ENCODE measurements at regions not wholly inside any gene's neighbourhood (a gene's known extent, or its start where the extent isn't known, plus 50 kb on each side); places are given as distances from the start of the nearest gene placed in this dataset.

- peaks cover 17% of the 10 kb centered on the region; the same call in 1 of the 2 replicates for H3K9me3 ChIP-seq (ENCODE audit: low read length)
Measured at GRCh38 chr1:82492159-82492558, 691.4 kb downstream of the ADGRL2 start.

GRCh38 chr1:82491301-82492048 is 690.7 kb downstream of the ADGRL2 start:
- Histone ChIP-seq H3K9me3 (ENCODE audit: low read length) (peaks cover 17% of the 10 kb centered on the region; the same call in 1 of the 2 replicates), H3K36me3 (ENCODE audit: insufficient read depth, low read length) (no peaks in the 10 kb centered on the region), H3K4me2 (ENCODE audit: low read depth, low read length, poor library complexity, severe bottlenecking) (no peak overlapping the region), H2AFZ (ENCODE audit: low read length) (no peak overlapping the region), H3K27ac (ENCODE audit: low read length) (no peak overlapping the region), H3K9me2 (replicated peaks; ENCODE audit: insufficient read depth, low read length) (no peaks in the 10 kb centered on the region), H4K20me1 (ENCODE audit: insufficient read depth, low read depth, low read length) (no peaks in the 10 kb centered on the region), H3K9ac (ENCODE audit: low read length) (no peak overlapping the region), H3K4me3 (ENCODE audit: low read length) (no peak overlapping the region), H3K27me3 (ENCODE audit: low read length) (no peaks in the 10 kb centered on the region), H3K4me1 (ENCODE audit: low read length) (no peaks in the 10 kb centered on the region), H3K79me2 (ENCODE audit: low read length) (no peaks in the 10 kb centered on the region)
- no peak for DNase-seq

More at GRCh38 chr1:82492159-82492558, 691.4 kb downstream of the ADGRL2 start:
- Histone ChIP-seq H3K9me2 (replicated peaks; ENCODE audit: insufficient read depth, low read length) (no peaks in the 10 kb centered on the region), H3K4me2 (ENCODE audit: low read depth, low read length, poor library complexity, severe bottlenecking) (no peak overlapping the region), H3K79me2 (ENCODE audit: low read length) (no peaks in the 10 kb centered on the region), H3K27ac (ENCODE audit: low read length) (no peak overlapping the region), H4K20me1 (ENCODE audit: insufficient read depth, low read depth, low read length) (no peaks in the 10 kb centered on the region), H3K36me3 (ENCODE audit: insufficient read depth, low read length) (no peaks in the 10 kb centered on the region), H3K27me3 (ENCODE audit: low read length) (no peaks in the 10 kb centered on the region), H3K4me3 (ENCODE audit: low read length) (no peak overlapping the region), H3K4me1 (ENCODE audit: low read length) (no peaks in the 10 kb centered on the region), H2AFZ (ENCODE audit: low read length) (no peak overlapping the region), H3K9ac (ENCODE audit: low read length) (no peak overlapping the region)
- DNase-seq = no peak

- Histone ChIP-seq H3K9me3 (ENCODE audit: low read length) (peaks cover 6% of the 10 kb centered on the region), H3K4me1 (ENCODE audit: low read length) (no peaks in the 10 kb centered on the region), H3K27ac (ENCODE audit: low read length) (no peak overlapping the region), H3K4me3 (ENCODE audit: low read length) (no peak overlapping the region), H3K27me3 (ENCODE audit: low read length) (no peaks in the 10 kb centered on the region), H2AFZ (ENCODE audit: low read length) (no peak overlapping the region), H3K79me2 (ENCODE audit: low read length) (no peaks in the 10 kb centered on the region), H3K36me3 (ENCODE audit: insufficient read depth, low read length) (no peaks in the 10 kb centered on the region), H3K9ac (ENCODE audit: low read length) (no peak overlapping the region), H3K4me2 (ENCODE audit: low read depth, low read length, poor library complexity, severe bottlenecking) (no peak overlapping the region), H4K20me1 (ENCODE audit: insufficient read depth, low read depth, low read length) (no peaks in the 10 kb centered on the region), H3K9me2 (replicated peaks; ENCODE audit: insufficient read depth, low read length) (no peaks in the 10 kb centered on the region)
- no peak for DNase-seq
Measured at GRCh38 chr1:82487778-82488177, 687.0 kb downstream of the ADGRL2 start.

GRCh38 chr1:82486969-82487368 is 686.2 kb downstream of the ADGRL2 start:
- Histone ChIP-seq H3K27ac (ENCODE audit: low read length) (no peak overlapping the region), H3K4me2 (ENCODE audit: low read depth, low read length, poor library complexity, severe bottlenecking) (no peak overlapping the region), H4K20me1 (ENCODE audit: insufficient read depth, low read depth, low read length) (no peaks in the 10 kb centered on the region), H3K27me3 (ENCODE audit: low read length) (no peaks in the 10 kb centered on the region), H3K9me2 (replicated peaks; ENCODE audit: insufficient read depth, low read length) (no peaks in the 10 kb centered on the region), H3K9ac (ENCODE audit: low read length) (no peak overlapping the region), H3K9me3 (ENCODE audit: low read length) (peaks cover 6% of the 10 kb centered on the region), H3K36me3 (ENCODE audit: insufficient read depth, low read length) (no peaks in the 10 kb centered on the region), H3K4me3 (ENCODE audit: low read length) (no peak overlapping the region), H2AFZ (ENCODE audit: low read length) (no peak overlapping the region), H3K79me2 (ENCODE audit: low read length) (no peaks in the 10 kb centered on the region), H3K4me1 (ENCODE audit: low read length) (no peaks in the 10 kb centered on the region)
- no peak for DNase-seq

- no peaks in the 10 kb centered on the region for H3K9me2 ChIP-seq (replicated peaks; ENCODE audit: insufficient read depth, low read length)
- H3K27ac ChIP-seq (ENCODE audit: low read length) = no peak overlapping the region
- no peaks in the 10 kb centered on the region for H3K36me3 ChIP-seq (ENCODE audit: insufficient read depth, low read length)
- H3K4me1 ChIP-seq (ENCODE audit: low read length) = no peaks in the 10 kb centered on the region
- H4K20me1 ChIP-seq (ENCODE audit: insufficient read depth, low read depth, low read length) = no peaks in the 10 kb centered on the region
- peaks cover 3% of the 10 kb centered on the region for H3K9me3 ChIP-seq (ENCODE audit: low read length)
- no peaks in the 10 kb centered on the region for H3K79me2 ChIP-seq (ENCODE audit: low read length)
- no peak overlapping the region for H3K4me2 ChIP-seq (ENCODE audit: low read depth, low read length, poor library complexity, severe bottlenecking)
- H3K27me3 ChIP-seq (ENCODE audit: low read length) = no peaks in the 10 kb centered on the region
- H2AFZ ChIP-seq (ENCODE audit: low read length) = no peak overlapping the region
- no peak for DNase-seq
- no peak overlapping the region for H3K9ac ChIP-seq (ENCODE audit: low read length)
- no peak overlapping the region for H3K4me3 ChIP-seq (ENCODE audit: low read length)
Measured at GRCh38 chr1:82486468-82486867, 685.7 kb downstream of the ADGRL2 start.

GRCh38 chr1:82485591-82486369 is 685.0 kb downstream of the ADGRL2 start:
- no peaks in the 10 kb centered on the region for H3K79me2 ChIP-seq (ENCODE audit: low read length)
- no peak overlapping the region for H2AFZ ChIP-seq (ENCODE audit: low read length)
- no peak overlapping the region for H3K27ac ChIP-seq (ENCODE audit: low read length)
- no peak overlapping the region for H3K4me2 ChIP-seq (ENCODE audit: low read depth, low read length, poor library complexity, severe bottlenecking)
- no peaks in the 10 kb centered on the region for H3K9me2 ChIP-seq (replicated peaks; ENCODE audit: insufficient read depth, low read length)
- no peaks in the 10 kb centered on the region for H3K27me3 ChIP-seq (ENCODE audit: low read length)
- H3K4me1 ChIP-seq (ENCODE audit: low read length) = no peaks in the 10 kb centered on the region
- no peaks in the 10 kb centered on the region for H4K20me1 ChIP-seq (ENCODE audit: insufficient read depth, low read depth, low read length)
- H3K9me3 ChIP-seq (ENCODE audit: low read length) = peaks cover 6% of the 10 kb centered on the region
- no peak for DNase-seq
- no peaks in the 10 kb centered on the region for H3K36me3 ChIP-seq (ENCODE audit: insufficient read depth, low read length)
- no peak overlapping the region for H3K4me3 ChIP-seq (ENCODE audit: low read length)
- H3K9ac ChIP-seq (ENCODE audit: low read length) = no peak overlapping the region

- Histone ChIP-seq H3K4me3 (ENCODE audit: low read length) (no peak overlapping the region), H3K79me2 (ENCODE audit: low read length) (no peaks in the 10 kb centered on the region), H2AFZ (ENCODE audit: low read length) (no peak overlapping the region)
Measured at GRCh38 chr1:82483146-82483545, 682.4 kb downstream of the ADGRL2 start.

GRCh38 chr1:82478916-82479315 is 678.2 kb downstream of the ADGRL2 start:
- H2AFZ ChIP-seq (ENCODE audit: low read length) = no peak overlapping the region
- no peaks in the 10 kb centered on the region for H4K20me1 ChIP-seq (ENCODE audit: insufficient read depth, low read depth, low read length)
- H3K4me1 ChIP-seq (ENCODE audit: low read length) = no peaks in the 10 kb centered on the region
- H3K27ac ChIP-seq (ENCODE audit: low read length) = no peak overlapping the region
- H3K4me2 ChIP-seq (ENCODE audit: low read depth, low read length, poor library complexity, severe bottlenecking) = no peak overlapping the region
- H3K4me3 ChIP-seq (ENCODE audit: low read length) = no peak overlapping the region
- H3K9ac ChIP-seq (ENCODE audit: low read length) = no peak overlapping the region
- H3K9me3 ChIP-seq (ENCODE audit: low read length) = peaks cover 12% of the 10 kb centered on the region
- H3K9me2 ChIP-seq (replicated peaks; ENCODE audit: insufficient read depth, low read length) = no peaks in the 10 kb centered on the region
- no peaks in the 10 kb centered on the region for H3K36me3 ChIP-seq (ENCODE audit: insufficient read depth, low read length)
- H3K27me3 ChIP-seq (ENCODE audit: low read length) = no peaks in the 10 kb centered on the region
- DNase-seq = no peak
- no peaks in the 10 kb centered on the region for H3K79me2 ChIP-seq (ENCODE audit: low read length)

More at GRCh38 chr1:82483146-82483545, 682.4 kb downstream of the ADGRL2 start:
- Histone ChIP-seq H3K9me2 (replicated peaks; ENCODE audit: insufficient read depth, low read length) (no peaks in the 10 kb centered on the region), H3K4me1 (ENCODE audit: low read length) (no peaks in the 10 kb centered on the region), H3K27ac (ENCODE audit: low read length) (no peak overlapping the region), H3K9ac (ENCODE audit: low read length) (no peak overlapping the region), H3K27me3 (ENCODE audit: low read length) (no peaks in the 10 kb centered on the region), H3K9me3 (ENCODE audit: low read length) (peaks cover 9% of the 10 kb centered on the region), H3K4me2 (ENCODE audit: low read depth, low read length, poor library complexity, severe bottlenecking) (no peak overlapping the region), H3K36me3 (ENCODE audit: insufficient read depth, low read length) (no peaks in the 10 kb centered on the region), H4K20me1 (ENCODE audit: insufficient read depth, low read depth, low read length) (no peaks in the 10 kb centered on the region)
- no peak for DNase-seq
